ENCODE measurements at regions not wholly inside any gene's neighbourhood (a gene's known extent, or its start where the extent isn't known, plus 50 kb on each side); places are given as distances from the start of the nearest gene placed in this dataset.

GRCh38 chr18:24988253-24988840, 363.6 kb downstream of the ZNF521 start:
- TF ChIP-seq POLR2AphosphoS5 (IDR thresholded peaks at IDR 0.05) (peak in 1 of 3 donors; percentile 9), CTCF (IDR thresholded peaks at IDR 0.05) (no peak), POLR2A (IDR thresholded peaks at IDR 0.05) (no peak)
